GM11168 (cell line): ENCODE measurements at regions not wholly inside any gene's neighbourhood (a gene's known extent, or its start where the extent isn't known, plus 50 kb on each side); places are given as distances from the start of the nearest gene placed in this dataset.
"Not testable (repeated sequence)": the region's sequence is repeated elsewhere in the genome, so short reads cannot be mapped to it uniquely, and the experiment has no call there.

Source experiments
- in situ Hi-C: fragments of 300-500 bp; cut with MboI; formaldehyde crosslinking; loops from one replicate; pipeline ENCODE4 v1.12.0; 2022; ENCODE audit warnings: low sequenced_read_pairs; ENCODE audit not compliant: unreplicated experiment

DNA sequence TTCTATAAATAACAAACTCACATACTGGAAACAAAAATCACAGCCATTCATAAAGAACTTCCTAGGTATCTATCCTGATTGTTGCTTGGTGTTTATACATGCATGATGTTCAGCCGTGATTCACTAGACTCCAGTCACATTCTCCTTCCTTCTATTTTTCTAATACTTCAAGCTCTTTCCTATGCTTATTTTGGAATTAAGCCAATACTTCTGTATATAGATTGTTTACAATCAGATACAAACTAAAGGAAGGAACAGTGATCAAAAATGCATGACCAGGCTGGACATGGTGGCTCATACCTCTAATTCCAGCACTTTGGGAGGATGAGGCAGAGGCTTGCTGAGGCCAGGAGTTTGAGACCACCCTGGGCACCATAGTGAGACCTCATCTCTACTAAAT lies 377.5 kb upstream of the IRAK1BP1 start:
- in situ Hi-C loops = no loop called here

- in situ Hi-C loops = no loop called here
These were observed 374.9 kb upstream of the IRAK1BP1 start for GRCh38 chr6:78492351-78493017.

- in situ Hi-C loops = no loop called here
These were observed 366.9 kb upstream of the IRAK1BP1 start for GRCh38 chr6:78500299-78501089.

DNA sequence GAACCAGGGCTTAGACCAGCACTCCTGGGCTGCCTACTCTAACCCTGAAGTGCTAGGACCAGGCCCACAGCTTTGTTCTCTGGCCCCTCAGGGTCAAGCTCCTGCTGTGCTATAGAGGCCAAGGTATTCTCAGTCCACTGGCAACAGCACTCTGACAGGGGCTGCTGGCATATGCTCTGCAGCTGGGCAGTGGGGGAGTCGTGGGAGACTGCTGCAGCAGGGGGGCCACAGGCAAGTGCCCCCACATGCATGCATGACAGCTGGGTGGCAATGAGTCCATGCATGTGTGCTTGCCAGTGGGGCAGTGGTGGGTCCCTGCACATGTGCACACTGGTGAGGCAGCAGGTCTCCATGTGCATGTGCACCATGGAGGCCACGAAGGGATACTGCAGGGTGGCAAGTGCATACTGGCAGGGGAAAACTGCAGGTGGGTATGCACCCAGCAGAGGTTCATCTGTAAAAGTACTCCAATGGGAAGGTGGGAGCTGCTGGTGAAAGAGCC lies 364.9 kb upstream of the IRAK1BP1 start:
- in situ Hi-C loops = no loop called here

GRCh38 chr6:78505178-78505577 lies 362.2 kb upstream of the IRAK1BP1 start:
- in situ Hi-C loops = no loop called here

DNA sequence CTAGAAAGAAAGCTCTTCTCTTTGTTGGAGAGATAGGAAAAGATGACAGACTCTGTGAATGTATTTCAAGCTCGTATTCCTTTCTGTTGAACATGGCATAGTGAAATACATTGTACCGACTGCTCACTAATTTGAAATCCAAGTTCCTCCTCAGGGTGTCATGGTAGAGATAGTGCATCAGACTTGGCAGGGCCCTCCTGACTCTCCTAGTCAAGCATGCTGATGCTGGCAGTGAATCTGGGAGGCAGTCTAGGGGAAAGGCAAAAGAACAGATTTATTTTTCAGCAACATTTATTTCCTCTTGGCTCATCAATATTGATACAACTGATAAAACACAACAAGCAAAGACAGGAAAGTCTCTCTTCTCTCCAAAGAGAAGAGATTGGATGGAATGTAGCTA lies 356.3 kb upstream of the IRAK1BP1 start:
- in situ Hi-C loops = no loop called here

- in situ Hi-C loops = no loop called here
These were observed 353.5 kb upstream of the IRAK1BP1 start for GRCh38 chr6:78513856-78514255.

DNA sequence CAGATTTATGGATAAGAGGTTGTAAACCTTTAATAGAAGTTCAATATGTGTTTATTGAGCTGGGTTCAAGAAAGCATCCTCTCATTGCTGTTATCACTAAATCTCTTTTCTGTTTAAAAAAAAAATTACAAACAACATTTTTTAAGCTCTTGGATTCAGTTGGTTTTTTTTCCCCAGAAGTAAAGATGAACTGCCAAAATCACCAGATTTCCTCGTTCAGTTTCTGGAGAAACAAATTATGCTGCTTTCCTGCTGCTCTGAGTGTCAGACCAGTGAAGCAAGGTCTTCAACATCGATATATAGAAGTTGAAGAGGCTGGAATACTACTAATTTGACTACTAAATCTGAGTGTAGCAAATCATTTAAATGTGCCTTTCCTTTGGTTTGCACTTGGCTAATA lies 352.1 kb upstream of the IRAK1BP1 start:
- in situ Hi-C loops = no loop called here

- in situ Hi-C loops = no loop called here
These were observed 350.0 kb upstream of the IRAK1BP1 start for GRCh38 chr6:78517399-78517798.

GRCh38 chr6:78523622-78524021 lies 343.7 kb upstream of the IRAK1BP1 start:
- in situ Hi-C loops = no loop called here

- in situ Hi-C loops = no loop called here
These were observed 341.4 kb upstream of the IRAK1BP1 start for GRCh38 chr6:78525976-78526375.

DNA sequence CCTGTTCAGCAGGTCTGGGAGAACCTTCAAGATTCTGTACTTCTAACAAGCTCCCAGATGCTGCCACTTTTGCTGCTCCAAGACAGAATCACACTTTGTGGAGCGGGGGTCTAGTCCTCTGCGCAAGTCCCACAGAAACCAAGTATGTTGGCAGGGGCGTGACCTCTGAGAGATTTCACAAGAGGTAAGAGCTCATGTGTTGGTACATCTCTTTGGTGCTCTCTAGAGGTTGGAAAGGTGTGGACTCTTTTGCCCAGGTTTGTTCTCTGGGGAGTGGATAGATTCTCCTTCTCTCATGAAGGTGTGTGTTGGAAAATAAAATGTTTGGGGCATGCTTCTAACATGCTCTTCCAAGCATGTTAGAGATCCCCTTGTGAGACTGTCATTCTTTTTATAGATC lies 340.9 kb upstream of the IRAK1BP1 start:
- in situ Hi-C loops = no loop called here

GRCh38 chr6:78528926-78529325 lies 338.4 kb upstream of the IRAK1BP1 start:
- in situ Hi-C loops = no loop called here

GRCh38 chr6:78530208-78530607 lies 337.1 kb upstream of the IRAK1BP1 start:
- in situ Hi-C loops = no loop called here

DNA sequence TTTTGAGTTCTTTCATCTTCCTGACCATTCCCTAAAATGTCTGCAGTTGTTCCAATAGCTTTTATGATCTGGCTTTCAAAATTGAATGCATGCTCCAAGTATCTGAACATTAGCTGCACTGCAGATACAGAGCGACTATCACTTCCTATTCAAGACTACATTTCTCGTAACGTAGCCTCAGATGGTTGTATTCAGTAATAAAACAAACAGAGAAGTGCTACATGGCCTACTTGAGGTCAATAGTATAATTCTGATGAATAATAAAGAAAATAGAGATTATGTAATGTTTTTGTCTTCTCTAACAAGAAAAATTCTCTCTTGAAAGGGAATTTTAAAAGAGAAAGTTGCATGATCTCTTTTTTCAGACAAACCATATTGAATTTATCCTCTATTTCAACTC lies 333.9 kb upstream of the IRAK1BP1 start:
- in situ Hi-C loops = no loop called here

DNA sequence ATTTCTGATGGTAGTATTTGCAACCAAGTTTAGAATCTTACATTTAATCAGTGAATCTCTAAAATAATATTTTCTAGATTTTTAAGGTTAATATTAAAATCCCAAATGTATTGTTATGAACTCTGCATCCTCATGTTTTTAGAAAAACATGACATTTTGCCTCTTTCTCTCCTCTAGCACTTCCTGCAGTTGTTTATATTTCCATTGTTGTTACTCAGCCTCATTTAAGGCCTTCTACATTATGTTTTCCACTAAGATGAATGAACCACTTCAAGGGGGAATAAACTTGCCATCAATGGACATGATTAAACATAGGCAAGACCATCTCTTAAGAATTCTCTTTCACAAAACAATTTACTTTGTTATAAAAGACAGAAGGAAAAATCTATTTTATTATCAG lies 333.5 kb upstream of the IRAK1BP1 start:
- in situ Hi-C loops = no loop called here

GRCh38 chr6:78538002-78538401 lies 329.3 kb upstream of the IRAK1BP1 start:
- in situ Hi-C loops = no loop called here

DNA sequence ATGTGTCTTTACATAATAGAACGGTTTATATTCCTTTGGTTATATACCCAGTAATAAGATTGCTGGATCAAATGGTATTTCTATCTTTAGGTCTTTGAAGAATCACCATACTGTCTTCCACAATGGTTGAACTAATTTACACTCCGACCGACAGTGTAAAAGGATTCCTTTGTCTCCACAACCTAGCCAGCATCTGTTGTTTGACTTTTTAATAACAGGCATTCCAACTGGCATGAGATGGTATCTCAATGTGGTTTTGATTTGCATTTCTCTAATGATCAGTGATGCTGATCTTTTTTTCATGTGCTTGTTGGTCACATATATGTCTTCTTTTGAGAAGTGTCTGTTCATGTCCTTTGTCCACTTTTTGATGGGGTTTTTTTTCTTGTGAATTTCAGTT lies 319.7 kb upstream of the IRAK1BP1 start:
- in situ Hi-C loops = not testable (repeated sequence)

- in situ Hi-C loops = no loop called here
These were observed 316.0 kb upstream of the IRAK1BP1 start for GRCh38 chr6:78551361-78551760.

DNA sequence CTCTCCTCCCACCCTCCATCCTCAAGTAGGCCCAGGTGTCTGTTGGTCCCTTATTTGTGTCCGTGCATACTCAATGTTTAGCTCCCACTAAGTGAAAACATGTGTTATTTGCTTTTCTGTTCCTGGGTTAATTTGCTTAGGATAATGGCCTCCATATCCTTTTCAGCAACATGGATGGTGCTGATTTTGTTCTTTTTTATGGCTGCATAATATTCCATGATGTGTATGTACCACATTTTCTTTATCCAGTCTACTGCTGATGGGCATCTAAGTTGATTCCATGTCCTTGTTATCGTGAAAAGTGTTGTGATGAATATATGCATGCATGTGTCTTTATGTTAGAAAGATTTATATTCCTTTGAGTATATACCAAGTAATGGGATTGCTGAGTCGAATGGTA lies 314.9 kb upstream of the IRAK1BP1 start:
- in situ Hi-C loops = no loop called here

GRCh38 chr6:78554341-78554740 lies 313.0 kb upstream of the IRAK1BP1 start:
- in situ Hi-C loops = no loop called here

- in situ Hi-C loops = no loop called here
These were observed 308.3 kb upstream of the IRAK1BP1 start for GRCh38 chr6:78559056-78559455.
